Type B pancreatic cell (in vitro differentiated cells): ENCODE measurements at regions not wholly inside any gene's neighbourhood (a gene's known extent, or its start where the extent isn't known, plus 50 kb on each side); places are given as distances from the start of the nearest gene placed in this dataset.

ENCODE experiments used
- DNase-seq: peaks from one replicate; pipeline ENCODE4 v3.0.0; 2021; ENCODE audit warnings: mixed read lengths; ENCODE audit not compliant: unreplicated experiment; ENCODE audit errors: extremely low spot score
- H3K27ac Mint-ChIP-seq: 2 replicates; pipeline ENCODE4 v1.8.0; 2021; ENCODE audit warnings: mild to moderate bottlenecking, mixed read lengths
- H3K27me3 Mint-ChIP-seq: 2 replicates; pipeline ENCODE4 v1.8.0; 2021; ENCODE audit warnings: mixed read lengths
- H3K36me3 Mint-ChIP-seq: 2 replicates; pipeline ENCODE4 v1.8.0; 2021; ENCODE audit warnings: mixed read lengths
- H3K4me1 Mint-ChIP-seq: one replicate; pipeline ENCODE4 v1.8.0; 2021; ENCODE audit warnings: mixed read lengths; ENCODE audit not compliant: unreplicated experiment
- H3K4me3 Mint-ChIP-seq: 2 replicates; pipeline ENCODE4 v1.8.0; 2021; ENCODE audit warnings: mild to moderate bottlenecking, mixed read lengths
- H3K9me3 Mint-ChIP-seq: 2 replicates; pipeline ENCODE4 v1.8.0; 2021; ENCODE audit warnings: mixed read lengths
- CTCF ChIP-seq: fragments of 200-600 bp; sonication (generic); conservative IDR thresholded peaks from 2 replicates; pipeline ENCODE4 v1.5.0; 2021; ENCODE audit warnings: antibody characterized with exemption, mild to moderate bottlenecking

- TF ChIP-seq CTCF, result no peak
- H3K27me3 Mint-ChIP-seq, result peaks cover 18% of the 10 kb centered on the region
- peaks cover 2% of the 10 kb centered on the region for H3K9me3 Mint-ChIP-seq
- DNase-seq, result no peak
- H3K4me3 Mint-ChIP-seq, result no peak overlapping the region
- no peak overlapping the region for H3K27ac Mint-ChIP-seq
- H3K4me1 Mint-ChIP-seq, result no peaks in the 10 kb centered on the region
- no peaks in the 10 kb centered on the region for H3K36me3 Mint-ChIP-seq
Observed at GRCh38 chr13:31684466-31684865, 54.9 kb upstream of the RXFP2 start.

GRCh38 chr13:31686670-31687425 lies 52.5 kb upstream of the RXFP2 start:
- H3K4me1 Mint-ChIP-seq, result no peaks in the 10 kb centered on the region
- H3K36me3 Mint-ChIP-seq, result no peaks in the 10 kb centered on the region
- no peak for DNase-seq
- no peak for TF ChIP-seq CTCF
- peaks cover 13% of the 10 kb centered on the region for H3K9me3 Mint-ChIP-seq
- no peak overlapping the region for H3K4me3 Mint-ChIP-seq
- no peak overlapping the region for H3K27ac Mint-ChIP-seq
- H3K27me3 Mint-ChIP-seq, result peaks cover 18% of the 10 kb centered on the region
